ENCODE measurements at regions not wholly inside any gene's neighbourhood (a gene's known extent, or its start where the extent isn't known, plus 50 kb on each side); places are given as distances from the start of the nearest gene placed in this dataset.

DNA sequence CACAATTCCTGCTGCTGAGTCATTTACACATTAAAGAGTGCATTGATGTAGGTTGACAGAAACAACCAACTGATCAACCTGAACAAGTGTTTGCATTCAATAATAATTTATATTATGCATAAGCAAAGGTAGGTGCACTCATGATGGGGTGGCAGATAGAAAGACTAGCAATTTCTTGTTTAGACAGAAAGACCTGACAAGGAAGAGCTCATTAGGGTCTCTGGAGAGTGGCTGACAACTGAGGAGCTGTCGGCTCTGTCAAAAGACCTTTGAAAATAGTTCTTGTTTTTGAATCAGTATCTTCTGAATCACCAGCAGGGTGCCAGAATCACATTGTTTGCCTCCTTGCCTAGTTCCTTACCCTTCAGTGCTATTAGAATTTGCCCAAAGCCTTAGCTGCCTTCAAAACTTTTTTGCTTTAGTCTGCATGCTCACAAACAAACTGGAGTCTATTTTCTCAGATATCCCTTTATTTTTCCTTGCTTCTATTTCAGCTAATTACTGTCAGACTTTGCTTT lies 234.7 kb downstream of the BTG1 start:
- Histone ChIP-seq H3K4me2 (ENCODE audit: low read length) (no peak overlapping the region), H3K9me3 (ENCODE audit: insufficient read depth, low read length) (no peaks in the 10 kb centered on the region), H3K27me3 (ENCODE audit: low read depth, low read length) (no peaks in the 10 kb centered on the region), H3K9ac (ENCODE audit: low read length) (no peak overlapping the region), H2AFZ (ENCODE audit: low read depth, low read length) (no peak overlapping the region), H4K20me1 (ENCODE audit: insufficient read depth, low read length) (no peaks in the 10 kb centered on the region), H3K27ac (ENCODE audit: low read length) (no peak overlapping the region), H3K36me3 (replicated peaks; ENCODE audit: low read depth, low read length) (no peaks in the 10 kb centered on the region), H3K4me1 (ENCODE audit: low read length) (peaks cover 6% of the 10 kb centered on the region; the same call in 1 of the 2 replicates), H3K79me2 (ENCODE audit: low read length) (no peaks in the 10 kb centered on the region), H3K4me3 (ENCODE audit: low read length) (no peak overlapping the region)
- TF ChIP-seq, protein P1, sequence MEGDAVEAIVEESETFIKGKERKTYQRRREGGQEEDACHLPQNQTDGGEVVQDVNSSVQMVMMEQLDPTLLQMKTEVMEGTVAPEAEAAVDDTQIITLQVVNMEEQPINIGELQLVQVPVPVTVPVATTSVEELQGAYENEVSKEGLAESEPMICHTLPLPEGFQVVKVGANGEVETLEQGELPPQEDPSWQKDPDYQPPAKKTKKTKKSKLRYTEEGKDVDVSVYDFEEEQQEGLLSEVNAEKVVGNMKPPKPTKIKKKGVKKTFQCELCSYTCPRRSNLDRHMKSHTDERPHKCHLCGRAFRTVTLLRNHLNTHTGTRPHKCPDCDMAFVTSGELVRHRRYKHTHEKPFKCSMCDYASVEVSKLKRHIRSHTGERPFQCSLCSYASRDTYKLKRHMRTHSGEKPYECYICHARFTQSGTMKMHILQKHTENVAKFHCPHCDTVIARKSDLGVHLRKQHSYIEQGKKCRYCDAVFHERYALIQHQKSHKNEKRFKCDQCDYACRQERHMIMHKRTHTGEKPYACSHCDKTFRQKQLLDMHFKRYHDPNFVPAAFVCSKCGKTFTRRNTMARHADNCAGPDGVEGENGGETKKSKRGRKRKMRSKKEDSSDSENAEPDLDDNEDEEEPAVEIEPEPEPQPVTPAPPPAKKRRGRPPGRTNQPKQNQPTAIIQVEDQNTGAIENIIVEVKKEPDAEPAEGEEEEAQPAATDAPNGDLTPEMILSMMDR (IDR thresholded peaks at IDR 0.05; ENCODE audit: low read depth, low read length) = no peak
- TF ChIP-seq EZH2phosphoT487 (IDR thresholded peaks at IDR 0.05; ENCODE audit: low read depth) = no peak

DNA sequence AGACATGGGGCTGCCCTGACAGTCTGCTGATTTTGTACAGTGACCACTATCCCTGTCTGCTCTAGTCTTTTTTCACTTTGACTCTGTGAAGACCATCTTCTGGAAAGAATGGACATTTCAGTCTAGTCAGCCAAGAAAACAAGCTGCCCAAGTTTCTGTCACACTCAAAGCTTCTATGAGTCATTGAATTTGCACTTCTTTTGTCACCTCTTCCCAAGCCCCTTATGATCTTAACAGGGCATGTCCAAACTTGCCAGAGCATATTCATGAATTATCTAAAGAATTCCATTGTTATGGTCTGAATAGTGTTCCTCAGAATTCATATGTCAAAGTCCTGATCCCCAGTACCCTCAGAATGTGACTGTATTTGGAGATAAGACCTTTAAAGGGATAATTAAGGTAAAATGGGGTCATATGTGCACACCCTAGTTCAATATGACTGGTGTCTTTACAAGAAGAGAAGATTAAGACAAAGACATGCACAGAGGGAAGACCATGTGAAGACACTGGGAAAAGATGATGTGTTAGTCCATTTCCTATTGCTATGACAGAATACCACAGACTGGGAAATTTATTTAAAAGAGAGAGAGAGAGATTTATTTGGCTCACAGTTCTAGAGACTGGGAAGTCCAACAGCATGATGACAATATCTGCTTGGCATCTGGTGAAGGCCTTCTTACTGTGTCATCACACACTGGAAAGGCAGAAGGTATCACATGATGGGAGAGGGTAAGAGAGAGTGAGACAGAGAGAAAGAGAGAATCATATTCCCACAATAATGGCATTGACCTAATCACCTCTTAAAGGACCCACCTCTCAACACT lies 242.6 kb downstream of the BTG1 start:
- Histone ChIP-seq H3K4me2 (ENCODE audit: low read length) (no peak overlapping the region), H3K4me1 (ENCODE audit: low read length) (peaks cover 9% of the 10 kb centered on the region; the same call in 1 of the 2 replicates), H3K27me3 (ENCODE audit: low read depth, low read length) (no peaks in the 10 kb centered on the region), H3K79me2 (ENCODE audit: low read length) (no peaks in the 10 kb centered on the region), H3K9ac (ENCODE audit: low read length) (no peak overlapping the region), H2AFZ (ENCODE audit: low read depth, low read length) (no peak overlapping the region), H4K20me1 (ENCODE audit: insufficient read depth, low read length) (no peaks in the 10 kb centered on the region), H3K4me3 (ENCODE audit: low read length) (no peak overlapping the region), H3K36me3 (replicated peaks; ENCODE audit: low read depth, low read length) (no peaks in the 10 kb centered on the region), H3K9me3 (ENCODE audit: insufficient read depth, low read length) (no peaks in the 10 kb centered on the region), H3K27ac (ENCODE audit: low read length) (no peak overlapping the region)
- TF ChIP-seq, protein P1 (IDR thresholded peaks at IDR 0.05; ENCODE audit: low read depth, low read length) = no peak
- no peak for TF ChIP-seq EZH2phosphoT487 (IDR thresholded peaks at IDR 0.05; ENCODE audit: low read depth)

DNA sequence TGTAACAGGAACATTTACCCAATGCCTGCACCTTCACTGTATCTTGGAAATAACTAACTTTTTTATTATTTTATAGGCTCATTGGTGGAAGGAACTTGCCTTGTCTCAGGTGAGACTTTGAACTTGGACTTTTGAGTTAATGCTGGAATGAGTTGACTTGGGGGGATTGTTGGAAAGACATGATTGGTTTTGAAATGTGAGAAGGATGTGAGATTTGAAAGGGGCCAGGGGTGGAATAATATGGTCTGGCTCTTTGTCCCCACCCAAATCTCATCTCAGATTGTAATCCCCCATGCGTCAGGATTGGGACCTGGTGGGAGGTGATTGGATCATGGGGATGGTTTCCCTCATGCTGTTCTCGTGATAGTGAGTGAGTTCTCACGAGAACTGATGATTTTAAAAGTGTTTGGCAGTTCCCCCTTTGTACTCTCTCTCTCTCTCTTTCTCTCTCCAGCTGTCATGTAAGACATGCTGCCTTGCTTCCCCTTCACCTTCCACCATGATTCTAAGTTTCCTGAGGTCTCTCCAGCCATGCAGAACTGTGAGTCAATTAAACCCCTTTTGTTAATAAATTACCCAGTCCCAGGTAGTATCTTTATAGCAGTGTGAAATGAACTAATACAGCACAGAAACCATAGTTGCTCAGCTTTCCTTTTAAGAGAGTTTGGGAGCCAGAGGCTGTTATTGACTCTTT lies 244.1 kb downstream of the BTG1 start:
- no peaks in the 10 kb centered on the region for H3K36me3 ChIP-seq (replicated peaks; ENCODE audit: low read depth, low read length)
- no peaks in the 10 kb centered on the region for H3K27me3 ChIP-seq (ENCODE audit: low read depth, low read length)
- TF ChIP-seq EZH2phosphoT487 (IDR thresholded peaks at IDR 0.05; ENCODE audit: low read depth) = no peak
- TF ChIP-seq, protein P1 (IDR thresholded peaks at IDR 0.05; ENCODE audit: low read depth, low read length) = no peak
- H4K20me1 ChIP-seq (ENCODE audit: insufficient read depth, low read length) = no peaks in the 10 kb centered on the region
- H3K27ac ChIP-seq (ENCODE audit: low read length) = no peak overlapping the region
- no peak overlapping the region for H2AFZ ChIP-seq (ENCODE audit: low read depth, low read length)
- peaks cover 3% of the 10 kb centered on the region; the same call in 1 of the 2 replicates for H3K4me1 ChIP-seq (ENCODE audit: low read length)
- no peaks in the 10 kb centered on the region for H3K9me3 ChIP-seq (ENCODE audit: insufficient read depth, low read length)
- no peak overlapping the region for H3K4me3 ChIP-seq (ENCODE audit: low read length)
- no peaks in the 10 kb centered on the region for H3K79me2 ChIP-seq (ENCODE audit: low read length)
- no peak overlapping the region for H3K4me2 ChIP-seq (ENCODE audit: low read length)
- no peak overlapping the region for H3K9ac ChIP-seq (ENCODE audit: low read length)

DNA sequence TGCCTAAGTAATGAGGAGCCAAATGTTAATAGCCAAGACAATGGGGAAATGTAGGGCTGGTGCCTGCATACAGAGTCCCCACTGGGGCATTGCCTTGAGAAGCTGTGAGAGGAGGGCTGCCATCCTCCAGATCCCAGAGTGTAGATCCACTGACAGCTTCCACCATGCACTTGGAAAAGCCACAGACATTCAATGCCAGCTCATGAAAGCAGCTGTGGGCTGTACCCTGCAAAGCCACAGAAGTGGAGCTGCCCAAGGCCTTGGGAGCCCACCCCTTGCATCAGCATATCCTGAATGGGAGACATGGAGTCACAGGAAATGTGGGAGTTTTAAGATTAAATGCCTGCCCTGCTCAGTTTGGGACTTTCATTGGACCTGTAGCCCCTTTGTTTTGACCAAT lies 244.7 kb downstream of the BTG1 start:
- Histone ChIP-seq H3K9me3 (ENCODE audit: insufficient read depth, low read length) (no peaks in the 10 kb centered on the region), H3K4me1 (ENCODE audit: low read length) (peaks cover 3% of the 10 kb centered on the region; the same call in 1 of the 2 replicates), H3K27ac (ENCODE audit: low read length) (no peak overlapping the region), H2AFZ (ENCODE audit: low read depth, low read length) (no peak overlapping the region), H3K9ac (ENCODE audit: low read length) (no peak overlapping the region), H3K27me3 (ENCODE audit: low read depth, low read length) (no peaks in the 10 kb centered on the region), H3K79me2 (ENCODE audit: low read length) (no peaks in the 10 kb centered on the region), H3K4me2 (ENCODE audit: low read length) (no peak overlapping the region), H3K36me3 (replicated peaks; ENCODE audit: low read depth, low read length) (no peaks in the 10 kb centered on the region), H3K4me3 (ENCODE audit: low read length) (no peak overlapping the region), H4K20me1 (ENCODE audit: insufficient read depth, low read length) (no peaks in the 10 kb centered on the region)
- TF ChIP-seq EZH2phosphoT487 (IDR thresholded peaks at IDR 0.05; ENCODE audit: low read depth) = no peak
- TF ChIP-seq, protein P1 (IDR thresholded peaks at IDR 0.05; ENCODE audit: low read depth, low read length) = no peak

Measured in OCI-LY3 (cell line).